Stomach (tissue), 4 donors: ENCODE measurements at regions not wholly inside any gene's neighbourhood (a gene's known extent, or its start where the extent isn't known, plus 50 kb on each side); places are given as distances from the start of the nearest gene placed in this dataset.

Experiments
- CTCF ChIP-seq, 7 experiments: fragments of 450-650 bp in 4 of 7; fragments of 200-600 bp in 3 of 7; sonication (generic) in 3 of 7; IDR thresholded peaks; one replicate each; pipeline ENCODE4 v1.5.1; 2016 to 2019; ENCODE audit warnings: antibody characterized with exemption in 7 of 7, control low read depth in 2 of 7, mild to moderate bottlenecking in 1 of 7
- EP300 ChIP-seq: sonication (generic); formaldehyde crosslinking; IDR thresholded peaks from one replicate; pipeline ENCODE4 v1.6.1; 2017; ENCODE audit warnings: antibody characterized with exemption
- POLR2A ChIP-seq, 4 donors: fragments of 450-650 bp; IDR thresholded peaks; one replicate each; pipeline ENCODE4 v1.6.1; 2016; ENCODE audit warnings: antibody characterized with exemption in 4 of 4, control low read depth in 2 of 4, mild to moderate bottlenecking in 1 of 4, moderate library complexity in 1 of 4
- POLR2AphosphoS5 ChIP-seq, 3 donors: sonication (generic); formaldehyde crosslinking; IDR thresholded peaks; one replicate each; pipeline ENCODE4 v1.6.1; 2016; ENCODE audit warnings: antibody characterized with exemption in 3 of 3

GRCh38 chr7:25359471-25360059, 131.3 kb upstream of the NPVF start:
- TF ChIP-seq CTCF (IDR thresholded peaks at IDR 0.05), result no peak
- TF ChIP-seq POLR2AphosphoS5 (IDR thresholded peaks at IDR 0.05), result no peak
- no peak for TF ChIP-seq POLR2A (IDR thresholded peaks at IDR 0.05)
- no peak for TF ChIP-seq EP300
